ENCODE measurements at regions not wholly inside any gene's neighbourhood (a gene's known extent, or its start where the extent isn't known, plus 50 kb on each side); places are given as distances from the start of the nearest gene placed in this dataset.

GRCh38 chr6:167702241-167702827 is 124.4 kb upstream of the AFDN start:
- TF ChIP-seq CTCF (IDR thresholded peaks at IDR 0.05; ENCODE audit: extremely low read depth, insufficient read depth, missing control alignments): no peak
- in situ Hi-C loops (cut with MboI; ENCODE audit: low pct_unique_long_range_greater_than_20kb, low sequenced_read_pairs, unreplicated experiment): no loop called here
- no peak for DNase-seq (ENCODE audit: low spot score)

- no peak for TF ChIP-seq CTCF (IDR thresholded peaks at IDR 0.05; ENCODE audit: extremely low read depth, insufficient read depth, missing control alignments)
These were observed 123.4 kb upstream of the AFDN start for GRCh38 chr6:167703347-167703746.

GRCh38 chr6:167703781-167704180 is 122.9 kb upstream of the AFDN start:
- no peak for TF ChIP-seq CTCF (IDR thresholded peaks at IDR 0.05; ENCODE audit: extremely low read depth, insufficient read depth, missing control alignments)
- in situ Hi-C loops (cut with MboI; ENCODE audit: low pct_unique_long_range_greater_than_20kb, low sequenced_read_pairs, unreplicated experiment): no loop called here
- no peak for DNase-seq (ENCODE audit: low spot score)

More at GRCh38 chr6:167703347-167703746, 123.4 kb upstream of the AFDN start:
- in situ Hi-C loops (cut with MboI; ENCODE audit: low pct_unique_long_range_greater_than_20kb, low sequenced_read_pairs, unreplicated experiment): no loop called here
- no peak for DNase-seq (ENCODE audit: low spot score)

- in situ Hi-C loops (cut with MboI; ENCODE audit: low pct_unique_long_range_greater_than_20kb, low sequenced_read_pairs, unreplicated experiment): no loop called here
- DNase-seq (ENCODE audit: low spot score): no peak
- no peak for TF ChIP-seq CTCF (IDR thresholded peaks at IDR 0.05; ENCODE audit: extremely low read depth, insufficient read depth, missing control alignments)
These were observed 122.3 kb upstream of the AFDN start for GRCh38 chr6:167704396-167704901.

GRCh38 chr6:167705211-167705750 is 121.4 kb upstream of the AFDN start:
- no peak for DNase-seq (ENCODE audit: low spot score)
- TF ChIP-seq CTCF (IDR thresholded peaks at IDR 0.05; ENCODE audit: extremely low read depth, insufficient read depth, missing control alignments): no peak
- in situ Hi-C loops (cut with MboI; ENCODE audit: low pct_unique_long_range_greater_than_20kb, low sequenced_read_pairs, unreplicated experiment): no loop called here

GRCh38 chr6:167706313-167707109 is 120.2 kb upstream of the AFDN start:
- peak; percentile 73 for DNase-seq (ENCODE audit: low spot score)
- in situ Hi-C loops (cut with MboI; ENCODE audit: low pct_unique_long_range_greater_than_20kb, low sequenced_read_pairs, unreplicated experiment): no loop called here
- no peak for TF ChIP-seq CTCF (IDR thresholded peaks at IDR 0.05; ENCODE audit: extremely low read depth, insufficient read depth, missing control alignments)
